Gastroesophageal sphincter (tissue), 4 donors: ENCODE measurements at regions not wholly inside any gene's neighbourhood (a gene's known extent, or its start where the extent isn't known, plus 50 kb on each side); places are given as distances from the start of the nearest gene placed in this dataset.

Source experiments
- ATAC-seq: fragments of 150-250 bp; one replicate; pipeline ENCODE4 v1.9.1; 2016; ENCODE audit warnings: mild to moderate bottlenecking, moderate library complexity
- H3K27ac ChIP-seq, 4 donors: fragments of 200-600 bp; sonication (generic) in 3 of 4; 1 replicate in 3 of 4; 2 replicates in 1 of 4; pipeline ENCODE4 v1.5.1; 2016 to 2019
- H3K27me3 ChIP-seq: fragments of 200-600 bp; sonication (generic); one replicate; pipeline ENCODE4 v1.5.1; 2019
- H3K36me3 ChIP-seq, 2 donors: fragments of 200-600 bp; sonication (generic); one replicate each; pipeline ENCODE4 v1.5.1; 2019; ENCODE audit warnings: control low read depth in 1 of 2
- H3K4me1 ChIP-seq, 3 donors: fragments of 200-600 bp; sonication (generic); 1 replicate in 2 of 3; 2 replicates in 1 of 3; pipeline ENCODE4 v1.5.1; 2016 to 2019; ENCODE audit warnings: control low read depth in 2 of 3
- H3K4me3 ChIP-seq, 2 donors: fragments of 200-600 bp; sonication (generic); one replicate each; pipeline ENCODE4 v1.5.1; 2019; ENCODE audit warnings: mild to moderate bottlenecking in 1 of 2, moderate library complexity in 1 of 2
- H3K9me3 ChIP-seq, 3 donors: fragments of 200-600 bp; sonication (generic); one replicate each; pipeline ENCODE4 v1.5.1; 2017 to 2019; ENCODE audit warnings: control low read depth in 2 of 3
- CTCF ChIP-seq, 4 experiments: fragments of 200-600 bp in 2 of 4; fragments of 450-650 bp in 2 of 4; sonication (generic) in 1 of 4; IDR thresholded peaks; one replicate each; pipeline ENCODE4 v1.5.1; 2017 to 2019; ENCODE audit warnings: antibody characterized with exemption in 4 of 4, mild to moderate bottlenecking in 2 of 4, moderate library complexity in 2 of 4
- EP300 ChIP-seq: sonication (generic); formaldehyde crosslinking; IDR thresholded peaks from one replicate; pipeline ENCODE4 v1.6.1; 2017; ENCODE audit warnings: antibody characterized with exemption, mild to moderate bottlenecking
- POLR2A ChIP-seq, 2 donors: fragments of 450-650 bp; IDR thresholded peaks; one replicate each; pipeline ENCODE4 v1.6.1; 2017; ENCODE audit warnings: antibody characterized with exemption in 2 of 2, mild to moderate bottlenecking in 2 of 2, moderate library complexity in 1 of 2
- POLR2AphosphoS5 ChIP-seq: sonication (generic); formaldehyde crosslinking; IDR thresholded peaks from one replicate; pipeline ENCODE4 v1.6.1; 2017; ENCODE audit warnings: antibody characterized with exemption
- WGBS, 2 donors: methylation state at CpG; one replicate each; pipeline ENCODE4 v1.1.5; 2018; ENCODE audit warnings: low coverage in 1 of 2; 5-methylcytosine and 5-hydroxymethylcytosine counted together

DNA sequence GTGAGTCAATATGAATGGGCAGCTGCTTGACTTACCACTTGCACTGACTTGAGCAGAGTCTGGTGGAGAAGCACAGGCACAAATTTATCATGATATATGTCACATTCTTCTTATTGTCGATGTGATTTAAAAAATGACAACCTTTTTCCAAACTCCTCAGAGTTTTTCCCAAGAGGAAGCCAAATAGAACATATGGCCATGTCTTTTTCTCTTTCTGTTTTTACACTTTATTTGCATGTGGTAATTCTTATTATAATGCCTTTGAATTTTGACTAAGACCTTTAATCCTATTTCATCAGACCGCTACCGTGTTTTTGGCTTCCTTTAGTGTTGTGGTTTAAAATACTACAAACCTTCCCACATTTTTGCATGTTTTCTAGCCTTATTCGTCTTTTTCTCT, 666.2 kb downstream of the PDCD6IP start:
- TF ChIP-seq CTCF (IDR thresholded peaks at IDR 0.05) (no peak), POLR2A (IDR thresholded peaks at IDR 0.05) (no peak), POLR2AphosphoS5 (no peak), EP300 (no peak)
- no peaks in the 10 kb centered on the region for H3K36me3 ChIP-seq
- ATAC-seq = no peak
- no peak overlapping the region for H3K27ac ChIP-seq
- H3K4me3 ChIP-seq = no peak overlapping the region
- H3K9me3 ChIP-seq = peaks cover 0 to 5% (median 0%) of the 10 kb centered on the region in 3 donors
- no peaks in the 10 kb centered on the region for H3K4me1 ChIP-seq
- no peaks in the 10 kb centered on the region for H3K27me3 ChIP-seq
- WGBS, 2 donors = 72 to 73% methylated on average over 2 to 4 of the region's 4 CpGs

DNA sequence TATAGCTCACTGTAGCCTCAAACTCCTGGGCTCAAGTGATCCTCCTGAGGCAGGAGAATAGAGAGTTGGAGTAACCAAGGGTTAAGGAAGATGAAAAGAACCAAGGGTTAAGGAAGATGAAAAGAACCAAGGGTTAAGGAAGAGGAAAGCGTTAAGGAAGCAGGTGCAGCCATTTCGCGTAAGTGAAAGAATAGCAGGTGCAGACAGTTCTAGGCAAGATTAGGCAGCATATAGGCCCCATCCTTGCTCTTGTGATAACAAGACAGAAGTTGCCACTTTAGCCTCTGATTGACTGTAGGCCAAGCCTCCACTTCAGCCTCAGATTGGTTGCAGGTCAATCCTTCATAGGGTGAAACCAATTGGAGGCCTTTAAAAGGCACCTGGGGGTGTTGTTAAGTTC, 677.4 kb downstream of the PDCD6IP start:
- no peaks in the 10 kb centered on the region for H3K27me3 ChIP-seq
- H3K4me1 ChIP-seq = no peaks in the 10 kb centered on the region
- H3K27ac ChIP-seq = no peak overlapping the region
- 80 to 86% methylated on average over 1 to 3 of the region's 3 CpGs for WGBS, 2 donors
- no peak for ATAC-seq
- no peaks in the 10 kb centered on the region for H3K9me3 ChIP-seq
- TF ChIP-seq POLR2A (IDR thresholded peaks at IDR 0.05) (no peak), POLR2AphosphoS5 (no peak), EP300 (no peak), CTCF (IDR thresholded peaks at IDR 0.05) (no peak)
- no peaks in the 10 kb centered on the region for H3K36me3 ChIP-seq
- no peak overlapping the region for H3K4me3 ChIP-seq

- WGBS, 2 donors = 25 to 80% methylated on average over 1 of the region's 1 CpG
- no peak for ATAC-seq
These were observed 685.0 kb downstream of the PDCD6IP start for GRCh38 chr3:34483311-34483887.

GRCh38 chr3:34504366-34504765, 705.9 kb downstream of the PDCD6IP start:
- Histone ChIP-seq H3K27me3 (no peaks in the 10 kb centered on the region), H3K4me1 (no peaks in the 10 kb centered on the region), H3K36me3 (no peaks in the 10 kb centered on the region), H3K4me3 (no peak overlapping the region), H3K27ac (no peak overlapping the region), H3K9me3 (no peaks in the 10 kb centered on the region)
- WGBS, 2 donors = 67 to 77% methylated on average over 2 to 4 of the region's 4 CpGs
- TF ChIP-seq POLR2A (IDR thresholded peaks at IDR 0.05) (no peak), CTCF (IDR thresholded peaks at IDR 0.05) (no peak), POLR2AphosphoS5 (no peak), EP300 (no peak)
- no peak for ATAC-seq

More at GRCh38 chr3:34483311-34483887, 685.0 kb downstream of the PDCD6IP start:
- Histone ChIP-seq H3K4me1 (no peaks in the 10 kb centered on the region), H3K9me3 (no peaks in the 10 kb centered on the region), H3K27me3 (no peaks in the 10 kb centered on the region), H3K27ac (no peak overlapping the region), H3K4me3 (peak overlapping the region in 1 of 2 donors; percentile 3), H3K36me3 (no peaks in the 10 kb centered on the region)
- TF ChIP-seq EP300 = no peak
- TF ChIP-seq POLR2AphosphoS5 = no peak
- TF ChIP-seq POLR2A (IDR thresholded peaks at IDR 0.05) = no peak
- no peak for TF ChIP-seq CTCF (IDR thresholded peaks at IDR 0.05)

DNA sequence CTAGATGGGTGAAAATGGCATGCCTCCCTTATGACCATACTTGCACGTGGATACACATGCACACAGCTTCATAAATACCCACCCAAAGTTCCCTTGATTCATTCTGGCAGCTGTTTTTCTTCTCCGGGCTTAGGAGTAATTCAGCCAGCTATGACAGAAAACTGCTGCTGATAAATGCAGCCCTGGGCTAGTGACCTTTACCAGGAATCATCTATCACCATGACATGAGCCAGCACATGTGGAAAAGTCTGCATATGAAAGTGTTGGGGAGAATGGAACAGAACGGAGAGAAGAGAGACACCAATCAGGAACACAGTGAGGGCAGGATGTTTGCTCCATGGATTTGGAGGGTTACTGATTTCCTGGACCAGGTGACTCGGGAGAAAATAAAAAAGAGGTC, 706.3 kb downstream of the PDCD6IP start:
- Histone ChIP-seq H3K4me3 (no peak overlapping the region), H3K36me3 (no peaks in the 10 kb centered on the region), H3K27me3 (no peaks in the 10 kb centered on the region), H3K9me3 (no peaks in the 10 kb centered on the region), H3K27ac (no peak overlapping the region), H3K4me1 (no peaks in the 10 kb centered on the region)
- ATAC-seq = no peak
- WGBS, 2 donors = 12 to 27% methylated on average over 3 to 4 of the region's 4 CpGs
- no peak for TF ChIP-seq POLR2A (IDR thresholded peaks at IDR 0.05)
- TF ChIP-seq POLR2AphosphoS5 = no peak
- no peak for TF ChIP-seq CTCF (IDR thresholded peaks at IDR 0.05)
- TF ChIP-seq EP300 = no peak
